MCF 10A (cell line): ENCODE measurements at regions not wholly inside any gene's neighbourhood (a gene's known extent, or its start where the extent isn't known, plus 50 kb on each side); places are given as distances from the start of the nearest gene placed in this dataset.

Experiments
- BruUV-seq: library from RNA; stranded (reverse); fragments of 400-500 nt; replicated peaks from 2 replicates; lab custom pipeline; 2021; lab: Mats Ljungman, UMichigan
- CTCF ChIA-PET: fragments of 300-600 bp; sonication (Branson Sonifier 250); formaldehyde crosslinking; extraction: SDS; loops from one replicate; lab custom pipeline; 2021; ENCODE audit warnings: antibody characterized with exemption, inconsistent platforms; lab: Yijun Ruan, JAX
- POLR2A ChIA-PET: fragments of 300-600, 350-650 bp; sonication (Branson Sonifier 250); formaldehyde crosslinking; extraction: SDS; loops from one replicate; lab custom pipeline; 2020; ENCODE audit warnings: antibody characterized with exemption, inconsistent platforms; lab: Yijun Ruan, JAX
- DNase-seq: peaks from one replicate; pipeline ENCODE4 v3.0.0-alpha.2; 2018; ENCODE audit not compliant: unreplicated experiment
- H3K27ac Mint-ChIP-seq: one replicate; pipeline ENCODE4 v1.8.0; 2022; ENCODE audit warnings: mild to moderate bottlenecking, low read depth, mixed read lengths; ENCODE audit not compliant: unreplicated experiment
- H3K27me3 Mint-ChIP-seq: one replicate; pipeline ENCODE4 v1.8.0; 2022; ENCODE audit warnings: mixed read lengths; ENCODE audit not compliant: insufficient read depth, unreplicated experiment
- H3K36me3 Mint-ChIP-seq: one replicate; pipeline ENCODE4 v1.8.0; 2022; ENCODE audit warnings: mild to moderate bottlenecking, moderate library complexity, mixed read lengths; ENCODE audit not compliant: insufficient read depth, unreplicated experiment
- H3K4me1 Mint-ChIP-seq: one replicate; pipeline ENCODE4 v1.8.0; 2022; ENCODE audit warnings: mixed read lengths; ENCODE audit not compliant: insufficient read depth, unreplicated experiment
- H3K4me3 Mint-ChIP-seq: one replicate; pipeline ENCODE4 v1.8.0; 2022; ENCODE audit warnings: mild to moderate bottlenecking, moderate library complexity, mixed read lengths; ENCODE audit not compliant: unreplicated experiment
- H3K9me3 Mint-ChIP-seq: one replicate; pipeline ENCODE4 v1.8.0; 2022; ENCODE audit warnings: mixed read lengths; ENCODE audit not compliant: unreplicated experiment
- intact Hi-C: fragments of 100-400 bp; cut with micrococcal nuclease; formaldehyde crosslinking; loops from 2 replicates; pipeline ENCODE4 v1.14.1; 2022
- TF ChIP-seq, protein P1 (sequence below): fragments of 200-600 bp; IDR thresholded peaks from one replicate; pipeline ENCODE4 v1.8.0; 2022; ENCODE audit warnings: antibody characterized with exemption, mild to moderate bottlenecking; ENCODE audit not compliant: unreplicated experiment

DNA sequence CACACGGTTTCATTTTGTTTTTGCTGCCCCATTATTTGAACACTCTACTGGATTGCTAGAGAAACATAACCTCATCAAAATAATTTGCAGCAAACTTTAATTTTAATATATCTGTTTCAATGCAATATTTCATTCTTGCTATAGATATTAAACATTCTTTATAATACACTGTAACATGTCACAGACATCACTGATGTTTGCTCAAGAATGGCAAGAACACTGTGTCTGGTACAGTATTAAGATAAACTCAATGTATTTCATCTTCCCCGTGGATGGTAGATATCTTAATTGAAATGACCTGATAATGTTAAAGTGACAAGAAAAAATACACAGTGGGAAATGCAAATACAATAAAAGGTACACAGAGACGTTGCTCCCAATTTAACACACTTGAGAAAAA is 86.0 kb downstream of the PTCHD4 start:
- Mint-ChIP-seq H3K27me3 (no peaks in the 10 kb centered on the region), H3K4me1 (no peaks in the 10 kb centered on the region), H3K27ac (no peak overlapping the region), H3K9me3 (no peaks in the 10 kb centered on the region), H3K36me3 (no peaks in the 10 kb centered on the region), H3K4me3 (no peak overlapping the region)
- BruUV-seq = no TSS peak
- intact Hi-C loops = no loop called here
- TF ChIP-seq, protein P1, sequence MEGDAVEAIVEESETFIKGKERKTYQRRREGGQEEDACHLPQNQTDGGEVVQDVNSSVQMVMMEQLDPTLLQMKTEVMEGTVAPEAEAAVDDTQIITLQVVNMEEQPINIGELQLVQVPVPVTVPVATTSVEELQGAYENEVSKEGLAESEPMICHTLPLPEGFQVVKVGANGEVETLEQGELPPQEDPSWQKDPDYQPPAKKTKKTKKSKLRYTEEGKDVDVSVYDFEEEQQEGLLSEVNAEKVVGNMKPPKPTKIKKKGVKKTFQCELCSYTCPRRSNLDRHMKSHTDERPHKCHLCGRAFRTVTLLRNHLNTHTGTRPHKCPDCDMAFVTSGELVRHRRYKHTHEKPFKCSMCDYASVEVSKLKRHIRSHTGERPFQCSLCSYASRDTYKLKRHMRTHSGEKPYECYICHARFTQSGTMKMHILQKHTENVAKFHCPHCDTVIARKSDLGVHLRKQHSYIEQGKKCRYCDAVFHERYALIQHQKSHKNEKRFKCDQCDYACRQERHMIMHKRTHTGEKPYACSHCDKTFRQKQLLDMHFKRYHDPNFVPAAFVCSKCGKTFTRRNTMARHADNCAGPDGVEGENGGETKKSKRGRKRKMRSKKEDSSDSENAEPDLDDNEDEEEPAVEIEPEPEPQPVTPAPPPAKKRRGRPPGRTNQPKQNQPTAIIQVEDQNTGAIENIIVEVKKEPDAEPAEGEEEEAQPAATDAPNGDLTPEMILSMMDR = no peak
- POLR2A ChIA-PET = interaction anchor here (0.9 kb wide), 1 partner anchor 226 kb away, joined by 3 read pairs; no protein-coding TSS in a partner anchor
- CTCF ChIA-PET = interaction anchor here (0.6 kb wide), 1 partner anchor 16 kb away, joined by 3 read pairs; no protein-coding TSS in a partner anchor
- no peak for DNase-seq

DNA sequence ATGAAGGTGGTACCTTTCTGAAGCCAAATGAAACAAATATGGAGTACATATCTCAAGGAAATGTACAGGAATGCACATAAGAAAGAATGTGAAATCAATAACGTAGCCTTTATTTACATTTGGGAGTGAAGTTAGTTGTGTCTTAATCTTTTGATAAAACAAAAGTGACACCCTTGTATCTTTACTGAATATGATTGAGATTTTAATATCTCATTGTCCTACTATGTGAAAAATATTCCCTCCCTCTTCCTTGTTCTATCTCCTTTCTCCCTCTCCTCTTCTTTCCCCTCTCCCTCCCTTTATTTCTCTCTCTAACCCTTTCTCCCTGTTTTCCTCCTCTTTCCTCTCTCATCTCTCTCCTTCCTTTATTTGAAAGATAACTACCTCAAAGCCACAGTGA is 89.1 kb downstream of the PTCHD4 start:
- Mint-ChIP-seq H3K27me3 (no peaks in the 10 kb centered on the region), H3K27ac (no peak overlapping the region), H3K4me3 (no peak overlapping the region), H3K36me3 (no peaks in the 10 kb centered on the region), H3K4me1 (no peaks in the 10 kb centered on the region), H3K9me3 (peaks cover 8% of the 10 kb centered on the region)
- BruUV-seq = no TSS peak
- no peak for DNase-seq
- POLR2A ChIA-PET = no interaction called here
- intact Hi-C loops = no loop called here
- CTCF ChIA-PET = no interaction called here
- TF ChIP-seq, protein P1 = no peak

DNA sequence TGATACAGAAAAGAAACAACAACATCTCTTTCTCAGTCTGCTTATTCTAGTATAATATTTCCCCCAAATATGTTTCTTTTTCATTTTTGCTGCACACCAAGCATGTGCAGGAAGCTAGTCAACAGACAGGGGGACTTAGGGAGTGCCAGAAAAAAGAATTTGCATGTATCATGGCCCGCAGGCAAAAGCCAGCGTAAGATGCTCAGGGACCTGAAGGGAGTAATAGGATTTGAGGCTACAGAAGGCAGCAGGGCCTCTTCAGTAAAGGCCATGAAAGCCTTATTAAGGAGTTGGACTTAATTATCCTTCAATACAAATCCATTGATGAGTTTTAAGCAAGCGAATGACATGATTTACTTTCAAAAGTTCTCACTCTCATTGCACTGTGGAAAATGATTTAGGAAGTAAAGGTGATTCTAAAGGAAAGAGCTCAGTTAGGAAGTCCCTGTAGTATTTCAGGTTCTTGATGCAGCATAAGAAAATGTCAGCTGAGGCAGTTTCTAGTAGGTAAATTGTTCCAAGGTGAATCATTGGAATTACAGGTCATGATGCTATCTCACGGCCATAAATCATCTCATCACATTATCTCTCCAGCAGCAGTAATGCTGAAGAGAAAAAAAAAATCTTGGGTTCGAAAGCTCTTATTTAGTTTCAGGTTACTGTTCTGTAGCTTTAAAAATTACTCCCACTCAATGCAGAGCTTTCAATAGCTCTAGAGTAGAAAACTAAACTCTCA is 94.8 kb downstream of the PTCHD4 start:
- ChIA-PET POLR2A (interaction anchor here (1.3 kb wide), 1 partner anchor 17 kb away, joined by 3 read pairs; no protein-coding TSS in a partner anchor), CTCF (interaction anchor here (0.6 to 0.7 kb wide), 4 partner anchors 17 to 1380 kb away, joined by 3 to 4 read pairs (median 3); no protein-coding TSS in a partner anchor)
- TF ChIP-seq, protein P1 = no peak
- Mint-ChIP-seq H3K27me3 (no peaks in the 10 kb centered on the region), H3K4me3 (no peak overlapping the region), H3K4me1 (peaks cover 8% of the 10 kb centered on the region), H3K9me3 (peaks cover 8% of the 10 kb centered on the region), H3K36me3 (peaks cover 7% of the 10 kb centered on the region), H3K27ac (no peak overlapping the region)
- no TSS peak for BruUV-seq
- DNase-seq = no peak
- intact Hi-C loops = no loop called here

DNA sequence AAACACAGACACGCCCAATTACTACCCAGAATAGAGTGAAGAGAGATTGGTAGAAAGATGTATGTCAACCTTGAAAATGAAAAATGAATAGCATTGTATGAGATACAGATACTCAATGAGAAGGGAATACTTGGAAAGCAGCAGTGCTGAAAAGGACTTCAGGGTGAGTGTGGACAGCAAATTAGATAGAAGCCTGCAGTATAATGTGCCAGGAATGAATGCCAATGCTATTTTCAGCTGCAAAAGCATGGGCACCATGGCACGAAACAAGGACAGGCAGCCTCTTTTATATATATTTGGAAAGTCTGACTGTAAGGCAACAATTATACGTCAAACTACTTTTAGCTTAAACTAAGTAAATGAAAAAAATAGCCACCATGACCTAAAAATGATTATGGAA is 118.2 kb downstream of the PTCHD4 start:
- no TSS peak for BruUV-seq
- CTCF ChIA-PET = no interaction called here
- no peaks in the 10 kb centered on the region for H3K27me3 Mint-ChIP-seq
- intact Hi-C loops = no loop called here
- peak overlapping the region; percentile 61 for H3K27ac Mint-ChIP-seq
- no peak overlapping the region for H3K4me3 Mint-ChIP-seq
- H3K36me3 Mint-ChIP-seq = peaks cover 4% of the 10 kb centered on the region
- TF ChIP-seq, protein P1 = no peak
- H3K9me3 Mint-ChIP-seq = no peaks in the 10 kb centered on the region
- POLR2A ChIA-PET = no interaction called here
- no peak for DNase-seq
- H3K4me1 Mint-ChIP-seq = no peaks in the 10 kb centered on the region
